Loucy (cell line): ENCODE measurements at regions not wholly inside any gene's neighbourhood (a gene's known extent, or its start where the extent isn't known, plus 50 kb on each side); places are given as distances from the start of the nearest gene placed in this dataset.

Source experiments
- H2AFZ ChIP-seq: fragments of 200-600 bp; sonication (generic); 2 replicates; pipeline ENCODE4 v1.6.0; 2016; ENCODE audit warnings: antibody characterized with exemption, mild to moderate bottlenecking, low read length, moderate library complexity
- H3F3A ChIP-seq: fragments of 200-600 bp; 2 replicates; pipeline ENCODE4 v1.6.0; 2016; ENCODE audit warnings: antibody characterized with exemption, low read depth, mild to moderate bottlenecking
- H3K27me3 ChIP-seq: fragments of 200-600 bp; sonication (generic); 2 replicates; pipeline ENCODE4 v1.6.1; 2014; ENCODE audit warnings: low read length, mild to moderate bottlenecking; ENCODE audit not compliant: insufficient read depth, poor library complexity, severe bottlenecking
- H3K36me3 ChIP-seq: fragments of 200-600 bp; sonication (generic); 2 replicates; pipeline ENCODE4 v1.6.1; 2016; ENCODE audit warnings: low read length; ENCODE audit not compliant: insufficient read depth
- H3K4me1 ChIP-seq: fragments of 200-600 bp; sonication (generic); 2 replicates; pipeline ENCODE4 v1.5.1; 2014; ENCODE audit warnings: low read length, mild to moderate bottlenecking; ENCODE audit not compliant: insufficient read depth, poor library complexity, severe bottlenecking
- H3K4me2 ChIP-seq: fragments of 200-600 bp; sonication (generic); 2 replicates; pipeline ENCODE4 v1.6.0; 2014; ENCODE audit warnings: antibody characterized with exemption, low read length, low read depth, mild to moderate bottlenecking; ENCODE audit not compliant: poor library complexity, severe bottlenecking
- H3K4me3 ChIP-seq: fragments of 200-600 bp; sonication (generic); 2 replicates; pipeline ENCODE4 v1.5.1; 2014; ENCODE audit warnings: low read length, mild to moderate bottlenecking, mixed read lengths; ENCODE audit not compliant: poor library complexity, severe bottlenecking
- H3K79me2 ChIP-seq: fragments of 200-600 bp; sonication (generic); 2 replicates; pipeline ENCODE4 v1.6.1; 2014; ENCODE audit warnings: low read length; ENCODE audit not compliant: insufficient read depth
- H3K9ac ChIP-seq: fragments of 200-600 bp; sonication (generic); 2 replicates; pipeline ENCODE4 v1.6.0; 2014; ENCODE audit warnings: mild to moderate bottlenecking, low read depth, low read length, moderate library complexity; ENCODE audit not compliant: poor library complexity, severe bottlenecking
- H3K9me2 ChIP-seq: fragments of 200-600 bp; sonication (generic); replicated peaks from 2 replicates; pipeline ENCODE4 v1.6.1; 2016; ENCODE audit warnings: low read depth, low read length, mixed read lengths
- H3K9me3 ChIP-seq: fragments of 200-600 bp; sonication (generic); 2 replicates; pipeline ENCODE4 v1.6.1; 2014; ENCODE audit warnings: mild to moderate bottlenecking, antibody characterized with exemption, low read length, low read depth; ENCODE audit not compliant: insufficient read depth
- H4K20me1 ChIP-seq: fragments of 200-600 bp; sonication (generic); 2 replicates; pipeline ENCODE4 v1.6.0; 2014; ENCODE audit warnings: antibody characterized with exemption, low read length, mild to moderate bottlenecking; ENCODE audit not compliant: insufficient read depth, poor library complexity, severe bottlenecking
- CTCF ChIP-seq: fragments of 200-600 bp; sonication (generic); conservative IDR thresholded peaks from 2 replicates; pipeline ENCODE4 v1.5.1; 2014; ENCODE audit warnings: mild to moderate bottlenecking, antibody characterized with exemption, low read length
- EZH2phosphoT487 ChIP-seq: fragments of 200-600 bp; IDR thresholded peaks from 2 replicates; pipeline ENCODE4 v1.6.1; 2018; ENCODE audit warnings: antibody characterized with exemption, mild to moderate bottlenecking, moderate library complexity, borderline replicate concordance

- H3K9ac ChIP-seq: no peak overlapping the region
Measured at GRCh38 chrX:15911734-15912550, 57.3 kb upstream of the AP1S2 start.

GRCh38 chrX:15909605-15910004 lies 55.0 kb upstream of the AP1S2 start:
- Histone ChIP-seq H3K9me2 (no peaks in the 10 kb centered on the region), H3K4me2 (no peak overlapping the region), H3K4me3 (no peak overlapping the region), H3K79me2 (no peaks in the 10 kb centered on the region), H3K9ac (no peak overlapping the region), H3K9me3 (no peaks in the 10 kb centered on the region), H3K27me3 (no peaks in the 10 kb centered on the region), H4K20me1 (no peaks in the 10 kb centered on the region), H3K4me1 (no peaks in the 10 kb centered on the region), H2AFZ (no peak overlapping the region), H3F3A (no peaks in the 10 kb centered on the region), H3K36me3 (no peaks in the 10 kb centered on the region)
- TF ChIP-seq EZH2phosphoT487 (no peak), CTCF (no peak)

More at GRCh38 chrX:15911734-15912550, 57.3 kb upstream of the AP1S2 start:
- TF ChIP-seq CTCF (no peak), EZH2phosphoT487 (no peak)
- Histone ChIP-seq H3K4me3 (no peak overlapping the region), H3K9me2 (no peaks in the 10 kb centered on the region), H3K36me3 (no peaks in the 10 kb centered on the region), H3K4me1 (no peaks in the 10 kb centered on the region), H3K79me2 (no peaks in the 10 kb centered on the region), H3K4me2 (no peak overlapping the region), H3F3A (no peaks in the 10 kb centered on the region), H3K27me3 (no peaks in the 10 kb centered on the region), H2AFZ (no peak overlapping the region), H4K20me1 (no peaks in the 10 kb centered on the region), H3K9me3 (no peaks in the 10 kb centered on the region)

GRCh38 chrX:15908603-15909290 lies 54.1 kb upstream of the AP1S2 start:
- H3K4me3 ChIP-seq: no peak overlapping the region
- H3K4me2 ChIP-seq: no peak overlapping the region
- no peak overlapping the region for H3K9ac ChIP-seq
- H2AFZ ChIP-seq: no peak overlapping the region
- no peaks in the 10 kb centered on the region for H3K79me2 ChIP-seq
- no peaks in the 10 kb centered on the region for H3K36me3 ChIP-seq
- no peaks in the 10 kb centered on the region for H3K4me1 ChIP-seq
- no peaks in the 10 kb centered on the region for H4K20me1 ChIP-seq
- H3K9me3 ChIP-seq: no peaks in the 10 kb centered on the region
- H3K27me3 ChIP-seq: no peaks in the 10 kb centered on the region
- no peak for TF ChIP-seq EZH2phosphoT487
- TF ChIP-seq CTCF: no peak
- H3K9me2 ChIP-seq: no peaks in the 10 kb centered on the region
- no peaks in the 10 kb centered on the region for H3F3A ChIP-seq
